ENCODE measurements at regions not wholly inside any gene's neighbourhood (a gene's known extent, or its start where the extent isn't known, plus 50 kb on each side); places are given as distances from the start of the nearest gene placed in this dataset.
A peak's percentile ranks its signal among the peaks of the same experiment; 100 is the strongest.

GRCh38 chr18:67652288-67652687 lies 135.8 kb upstream of the DSEL start:
- DNase-seq (ENCODE audit: low read depth in 2 of 2), result no peak

- peak in 1 of 2 experiments; percentile 26 for DNase-seq (ENCODE audit: low read depth in 2 of 2)
These were observed 134.9 kb upstream of the DSEL start for GRCh38 chr18:67651438-67651837.

- DNase-seq (ENCODE audit: low read depth in 2 of 2), result peak in 1 of 2 experiments; percentile 24
These were observed 134.3 kb upstream of the DSEL start for GRCh38 chr18:67650686-67651385.

- no peak for DNase-seq (ENCODE audit: low read depth in 2 of 2)
These were observed 130.4 kb upstream of the DSEL start for GRCh38 chr18:67646890-67647289.

- no peak for DNase-seq (ENCODE audit: low read depth in 2 of 2)
These were observed 127.7 kb upstream of the DSEL start for GRCh38 chr18:67644226-67644625.

- DNase-seq (ENCODE audit: low read depth in 2 of 2), result no peak
These were observed 123.4 kb upstream of the DSEL start for GRCh38 chr18:67639872-67640271.

- DNase-seq (ENCODE audit: low read depth in 2 of 2), result no peak
These were observed 120.3 kb upstream of the DSEL start for GRCh38 chr18:67636597-67637385.

- no peak for DNase-seq (ENCODE audit: low read depth in 2 of 2)
These were observed 118.3 kb upstream of the DSEL start for GRCh38 chr18:67634631-67635338.

- no peak for DNase-seq (ENCODE audit: low read depth in 2 of 2)
These were observed 117.4 kb upstream of the DSEL start for GRCh38 chr18:67633939-67634338.

- no peak for DNase-seq (ENCODE audit: low read depth in 2 of 2)
These were observed 105.4 kb upstream of the DSEL start for GRCh38 chr18:67621906-67622305.

GRCh38 chr18:67621049-67621713 lies 104.7 kb upstream of the DSEL start:
- no peak for DNase-seq (ENCODE audit: low read depth in 2 of 2)

- DNase-seq (ENCODE audit: low read depth in 2 of 2), result no peak
These were observed 101.5 kb upstream of the DSEL start for GRCh38 chr18:67618061-67618460.

GRCh38 chr18:67615876-67616275 lies 99.4 kb upstream of the DSEL start:
- DNase-seq (ENCODE audit: low read depth in 2 of 2), result no peak

- DNase-seq (ENCODE audit: low read depth in 2 of 2), result no peak
These were observed 97.2 kb upstream of the DSEL start for GRCh38 chr18:67613731-67614130.

GRCh38 chr18:67612281-67612680 lies 95.8 kb upstream of the DSEL start:
- DNase-seq (ENCODE audit: low read depth in 2 of 2), result no peak

- peak in 1 of 2 experiments; percentile 33 for DNase-seq (ENCODE audit: low read depth in 2 of 2)
These were observed 92.2 kb upstream of the DSEL start for GRCh38 chr18:67608615-67609273.

GRCh38 chr18:67608191-67608590 lies 91.7 kb upstream of the DSEL start:
- DNase-seq (ENCODE audit: low read depth in 2 of 2), result no peak

- peak; percentile 47 to 55 for DNase-seq (ENCODE audit: low read depth in 2 of 2)
These were observed 84.0 kb upstream of the DSEL start for GRCh38 chr18:67600181-67601180.

GRCh38 chr18:67599277-67599676 lies 82.8 kb upstream of the DSEL start:
- peak; percentile 68 to 74 for DNase-seq (ENCODE audit: low read depth in 2 of 2)

- no peak for DNase-seq (ENCODE audit: low read depth in 2 of 2)
These were observed 81.2 kb upstream of the DSEL start for GRCh38 chr18:67597759-67598158.
